Limb (tissue), 2 donors: ENCODE measurements at regions not wholly inside any gene's neighbourhood (a gene's known extent, or its start where the extent isn't known, plus 50 kb on each side); places are given as distances from the start of the nearest gene placed in this dataset.
A peak's percentile ranks its signal among the peaks of the same experiment; 100 is the strongest.
"Not testable (repeated sequence)": the region's sequence is repeated elsewhere in the genome, so short reads cannot be mapped to it uniquely, and the experiment has no call there.

Experiments used
- DNase-seq, 2 donors: peaks; one replicate each; pipeline ENCODE4 v3.0.0-alpha.2; 2016; ENCODE audit errors: extremely low spot score in 2 of 2

GRCh38 chr15:84094720-84095119 is 140.9 kb upstream of the GOLGA6L4 start:
- DNase-seq, result not testable (repeated sequence)

DNA sequence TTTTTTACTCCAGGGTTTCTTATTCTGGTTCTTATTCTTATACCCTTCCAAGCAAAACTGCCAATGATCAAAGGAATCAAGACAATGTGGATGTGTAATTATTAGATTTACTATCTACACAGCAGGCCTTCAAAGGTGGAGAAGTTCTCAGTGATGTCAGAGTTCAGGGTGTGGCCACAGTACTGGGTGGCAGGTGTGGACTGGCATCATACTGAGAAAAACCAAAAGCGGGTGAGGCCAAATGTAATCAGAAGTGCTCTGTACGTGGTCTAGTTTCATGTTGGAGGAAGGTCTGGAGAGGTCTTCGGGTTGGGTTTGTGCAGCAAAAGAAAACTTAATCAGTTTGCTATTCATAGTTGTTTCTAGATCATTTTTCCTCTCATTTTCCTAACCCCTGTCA is 138.5 kb upstream of the GOLGA6L4 start:
- DNase-seq, result not testable (repeated sequence)

GRCh38 chr15:84098604-84099003 is 137.0 kb upstream of the GOLGA6L4 start:
- DNase-seq, result no peak

GRCh38 chr15:84099181-84099580 is 136.4 kb upstream of the GOLGA6L4 start:
- DNase-seq, result peak in 1 of 2 donors; percentile 35

GRCh38 chr15:84103345-84103744 is 132.2 kb upstream of the GOLGA6L4 start:
- DNase-seq, result no peak

- DNase-seq, result no peak
Observed at GRCh38 chr15:84104853-84105252, 130.7 kb upstream of the GOLGA6L4 start.

GRCh38 chr15:84108728-84109127 is 126.8 kb upstream of the GOLGA6L4 start:
- DNase-seq, result peak in 1 of 2 donors; percentile 24

- no peak for DNase-seq
Observed at GRCh38 chr15:84111575-84111974, 124.0 kb upstream of the GOLGA6L4 start.

DNA sequence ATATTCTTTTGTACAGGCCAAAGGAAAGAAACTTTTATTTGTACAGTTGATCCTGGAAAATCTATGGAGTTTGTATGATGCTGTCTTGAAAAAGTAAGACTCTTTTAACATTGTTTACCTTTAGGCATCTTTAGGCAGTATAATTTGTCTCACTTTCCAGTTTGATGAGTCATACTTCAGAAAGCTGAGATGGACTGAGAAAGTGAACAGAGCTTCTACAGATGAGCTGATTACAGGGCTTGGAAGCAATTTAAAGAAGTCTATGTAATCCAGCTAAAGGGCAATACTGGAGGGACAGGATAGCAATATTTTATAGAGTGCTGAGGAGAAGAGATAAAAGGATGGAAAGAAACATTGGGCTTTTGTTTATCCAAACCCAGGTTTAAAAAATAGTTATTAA is 123.5 kb upstream of the GOLGA6L4 start:
- DNase-seq, result no peak

DNA sequence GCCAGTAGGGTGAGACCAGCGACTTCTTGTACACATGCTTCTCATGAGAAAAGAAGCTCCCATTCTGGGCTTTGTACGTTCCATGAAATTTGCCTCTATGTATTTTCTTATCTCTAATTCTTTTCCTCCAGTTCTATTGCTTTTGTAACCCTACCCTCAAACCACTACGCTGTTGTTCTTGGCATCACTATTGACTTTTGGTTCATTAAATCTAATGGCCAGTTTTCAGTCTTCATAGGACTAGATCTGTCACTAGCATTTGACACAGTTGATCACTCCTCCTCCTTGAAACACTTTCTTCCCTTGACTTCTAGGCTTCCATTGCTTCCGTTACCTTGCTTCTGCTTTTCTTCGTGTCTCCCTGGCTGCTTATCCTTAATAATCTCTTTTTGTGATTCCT is 121.7 kb upstream of the GOLGA6L4 start:
- no peak for DNase-seq

GRCh38 chr15:84114680-84115079 is 120.9 kb upstream of the GOLGA6L4 start:
- not testable (repeated sequence) for DNase-seq

DNA sequence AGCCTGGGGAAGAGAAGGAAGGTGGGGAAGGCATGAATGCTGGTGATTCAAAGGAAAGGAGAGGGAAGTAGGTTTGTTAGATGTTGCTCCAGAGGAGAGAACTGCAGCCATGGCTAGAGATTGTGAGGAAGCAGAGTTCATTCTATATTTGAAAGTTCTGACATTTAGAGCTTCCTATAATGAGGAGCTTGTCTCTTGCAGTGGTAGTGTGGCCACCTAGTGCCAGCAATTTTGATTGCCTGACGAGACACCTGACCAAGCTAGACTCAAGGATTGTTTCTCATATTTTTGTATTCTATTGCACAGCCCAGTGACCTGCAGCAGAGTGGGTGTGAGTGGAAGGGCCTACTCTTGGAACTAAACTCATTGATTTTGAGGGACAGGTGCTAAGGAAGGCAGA is 116.2 kb upstream of the GOLGA6L4 start:
- DNase-seq, result not testable (repeated sequence)

DNA sequence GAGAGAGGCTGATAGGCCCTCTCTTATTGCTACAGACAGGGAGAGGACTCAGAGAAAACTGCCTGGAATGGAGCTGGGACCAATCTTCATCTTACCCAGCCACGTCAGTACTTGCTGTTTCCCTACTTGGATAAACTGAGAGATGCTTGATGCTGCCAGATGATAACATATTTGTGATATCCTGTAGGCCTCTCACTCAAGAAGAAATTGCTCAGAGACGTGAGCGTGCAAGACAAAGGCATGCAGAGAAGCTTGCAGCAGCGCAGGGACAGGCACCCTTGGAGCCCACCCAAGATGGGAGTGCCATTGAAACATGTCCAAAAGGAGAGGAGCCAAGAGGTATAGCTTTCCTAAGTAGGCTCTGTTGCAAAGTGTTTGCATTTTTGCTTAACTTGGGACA is 114.7 kb upstream of the GOLGA6L4 start:
- DNase-seq, result not testable (repeated sequence)

DNA sequence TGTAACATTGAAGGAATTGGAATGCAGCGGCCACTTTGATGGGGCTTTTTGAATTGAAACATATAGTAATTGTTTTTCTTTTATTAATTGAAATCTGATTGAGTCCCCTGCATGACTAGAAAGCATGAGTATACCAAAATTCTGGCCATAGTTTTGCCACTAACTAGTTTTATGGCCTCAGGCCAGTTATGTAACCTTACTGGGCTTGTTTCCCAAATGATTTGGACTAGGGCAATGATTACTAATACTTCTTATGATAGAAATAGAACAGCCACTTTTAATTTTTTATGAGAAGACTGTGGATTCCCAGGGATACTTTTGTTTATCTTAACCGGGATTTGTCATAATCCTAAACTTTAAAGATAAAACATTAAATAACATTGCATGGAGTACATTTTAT is 106.9 kb upstream of the GOLGA6L4 start:
- not testable (repeated sequence) for DNase-seq

GRCh38 chr15:84130098-84130831 is 105.3 kb upstream of the GOLGA6L4 start:
- DNase-seq, result not testable (repeated sequence)

DNA sequence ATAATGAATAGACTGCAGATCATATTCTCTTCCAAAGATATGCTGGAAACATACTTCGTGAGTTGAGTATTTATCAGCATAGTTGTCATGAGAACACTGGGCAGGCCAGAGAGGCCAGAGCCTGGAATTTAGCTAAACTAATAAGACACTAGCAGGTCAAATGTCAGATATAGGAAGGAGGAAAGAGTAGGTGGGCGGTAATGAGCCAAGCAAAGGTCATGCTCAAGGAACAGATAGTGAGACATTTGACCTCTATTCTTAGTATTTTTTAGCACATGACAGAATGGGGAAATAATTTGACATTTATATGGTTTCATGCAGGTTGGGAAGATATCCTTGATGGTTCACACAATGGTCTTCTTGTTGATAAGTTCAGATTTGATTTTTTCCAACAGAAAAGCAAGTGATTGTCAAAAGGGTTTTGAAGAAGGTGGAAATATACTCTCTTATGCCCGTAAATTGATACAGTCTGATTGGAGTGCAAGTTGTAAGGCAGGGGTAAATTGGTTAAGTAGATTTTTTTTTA is 99.6 kb upstream of the GOLGA6L4 start:
- DNase-seq, result not testable (repeated sequence)

DNA sequence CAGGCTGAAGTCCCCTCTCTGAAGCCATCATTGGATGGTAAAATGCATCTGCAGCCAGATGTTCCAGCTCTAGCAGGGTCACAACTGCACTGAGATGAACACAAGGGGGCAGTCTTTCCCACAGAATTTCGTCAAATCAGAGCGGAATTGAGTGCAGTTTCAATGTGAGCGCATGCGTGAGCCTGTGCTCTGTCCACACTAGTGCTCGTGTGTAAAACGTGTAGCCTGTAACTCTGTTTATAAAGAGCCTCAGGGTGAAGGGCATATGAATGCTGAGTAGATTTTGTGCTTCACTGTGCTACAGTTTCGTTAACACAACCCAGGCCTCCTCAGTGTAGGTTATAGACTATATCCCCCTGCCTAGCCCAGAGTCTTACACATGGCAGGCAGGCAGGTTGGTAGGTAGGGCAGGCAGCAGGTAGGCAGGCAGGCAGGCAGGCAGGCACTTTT is 92.7 kb upstream of the GOLGA6L4 start:
- DNase-seq, result peak; percentile 84 to 88

GRCh38 chr15:84143753-84144314 is 91.7 kb upstream of the GOLGA6L4 start:
- DNase-seq, result no peak

DNA sequence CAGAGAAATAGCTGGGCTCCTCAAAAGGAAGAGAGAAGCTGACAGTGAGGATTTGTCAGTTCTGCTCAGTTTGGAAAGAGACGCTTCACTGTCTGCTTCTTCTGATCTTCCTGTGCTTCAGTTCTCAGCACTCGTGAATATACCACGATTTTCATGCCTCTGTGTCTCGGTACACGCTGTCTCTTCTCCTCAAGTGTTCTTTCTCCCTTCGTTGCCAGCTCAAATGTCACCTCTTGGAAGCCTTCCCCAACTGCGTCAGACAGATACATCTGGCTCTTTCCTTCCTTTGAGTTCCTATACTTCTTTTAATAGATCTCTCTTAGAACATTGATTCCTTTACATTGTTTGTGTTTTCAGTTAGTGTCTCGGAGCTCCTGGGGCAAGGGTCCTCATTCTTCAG is 90.6 kb upstream of the GOLGA6L4 start:
- not testable (repeated sequence) for DNase-seq

DNA sequence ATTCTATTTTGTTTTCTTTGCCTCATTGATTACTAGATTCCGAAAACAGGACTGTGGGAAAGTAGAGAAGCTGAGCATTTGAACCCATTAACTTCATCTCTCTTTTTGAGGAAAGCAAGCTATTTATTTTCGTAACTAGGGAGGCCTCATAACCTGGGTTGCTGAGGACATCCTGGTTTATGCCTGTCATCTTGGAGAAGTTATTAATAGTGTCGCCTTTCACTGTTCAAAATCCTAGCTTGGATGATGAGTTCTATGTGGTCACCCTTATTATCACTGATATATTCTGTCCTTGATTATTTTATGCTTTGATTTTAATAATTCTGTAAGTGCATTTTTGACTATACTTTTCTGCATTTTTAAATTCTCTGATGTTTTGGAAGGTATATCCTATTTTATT is 89.3 kb upstream of the GOLGA6L4 start:
- not testable (repeated sequence) for DNase-seq

- DNase-seq, result not testable (repeated sequence)
Observed at GRCh38 chr15:84147307-84147706, 88.3 kb upstream of the GOLGA6L4 start.

DNA sequence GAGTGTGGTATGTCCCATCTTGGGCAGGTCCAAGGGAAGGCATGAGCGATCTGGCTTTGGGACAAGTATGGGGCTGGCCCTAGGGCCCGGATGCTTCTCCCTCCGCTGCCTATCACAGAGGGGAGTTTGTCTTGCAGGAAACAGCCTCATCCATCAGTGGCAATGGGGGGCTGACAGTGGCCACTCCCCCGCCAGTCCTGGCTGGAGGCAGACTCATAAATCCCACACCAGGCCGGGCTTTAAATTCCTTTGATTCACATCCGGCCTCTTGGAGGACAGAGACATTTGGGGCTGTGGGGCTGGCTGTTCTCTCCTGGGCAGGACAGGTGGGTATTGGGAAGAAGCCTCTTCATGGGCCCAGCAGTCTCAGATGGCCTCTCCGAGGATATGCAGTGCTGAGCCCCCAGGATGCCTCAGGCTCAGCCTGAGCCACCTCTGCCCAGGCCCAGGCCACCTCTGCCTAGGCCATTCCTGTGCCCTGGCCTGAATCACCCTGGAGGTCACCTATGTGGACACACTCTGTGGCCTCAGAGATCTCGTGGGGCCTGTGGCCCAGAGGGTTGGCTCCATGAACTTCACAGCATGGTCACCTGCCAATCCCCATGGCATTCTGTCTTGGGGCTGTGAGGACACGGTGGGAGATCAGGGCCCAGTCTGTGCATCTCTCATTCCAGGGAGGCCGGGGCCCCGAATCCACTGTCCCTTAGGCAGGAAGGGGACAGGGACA is 84.2 kb upstream of the GOLGA6L4 start:
- DNase-seq, result no peak
